ENCODE measurements at regions not wholly inside any gene's neighbourhood (a gene's known extent, or its start where the extent isn't known, plus 50 kb on each side); places are given as distances from the start of the nearest gene placed in this dataset.

DNA sequence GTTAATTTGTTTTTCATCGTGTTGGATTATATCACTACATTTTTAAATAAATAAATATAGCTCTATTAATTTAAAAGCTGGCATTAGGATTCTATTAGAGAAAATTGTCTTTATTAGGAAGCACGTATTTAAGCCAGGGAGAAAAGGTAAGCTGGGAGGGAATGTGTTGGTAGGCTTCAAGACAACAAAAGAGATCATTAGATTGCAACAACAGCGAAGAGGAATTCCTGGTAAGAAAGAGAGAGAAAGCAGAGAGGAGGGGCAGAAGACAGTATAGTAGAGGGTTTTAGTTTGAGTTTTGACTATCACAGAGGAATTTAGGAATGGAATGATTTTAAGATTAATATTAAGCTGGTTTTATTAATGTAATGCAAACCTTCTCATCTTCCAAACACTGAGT is 613.6 kb upstream of the USP15 start:
- Mint-ChIP-seq H3K9me3 (peaks cover 4% of the 10 kb centered on the region), H3K36me3 (ENCODE audit: low read depth) (no peaks in the 10 kb centered on the region), H3K4me1 (no peaks in the 10 kb centered on the region), H3K4me3 (no peak overlapping the region), H3K27me3 (no peaks in the 10 kb centered on the region), H3K27ac (no peak overlapping the region)
- ATAC-seq (replicated peaks): no peak

DNA sequence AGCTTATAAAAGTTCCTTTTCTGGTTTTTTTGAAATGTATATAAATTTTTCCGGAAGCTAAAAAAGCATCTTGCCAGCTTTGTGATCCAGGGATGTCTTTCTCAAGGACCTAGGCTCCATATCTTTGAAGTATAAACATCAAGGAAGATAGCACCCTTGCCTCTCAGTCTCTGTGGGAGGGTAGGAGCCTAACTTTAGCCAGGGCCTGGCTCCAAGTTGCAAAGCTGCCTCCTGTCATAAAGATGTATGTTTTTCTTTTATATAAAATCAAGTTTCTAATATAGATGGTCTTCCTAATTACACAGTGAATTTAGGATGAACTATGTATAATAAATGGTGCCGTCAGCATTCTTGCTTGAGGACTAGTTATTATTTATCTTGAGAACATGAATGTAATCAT is 612.6 kb upstream of the USP15 start:
- H3K4me1 Mint-ChIP-seq: no peaks in the 10 kb centered on the region
- no peak overlapping the region for H3K27ac Mint-ChIP-seq
- peaks cover 4% of the 10 kb centered on the region for H3K9me3 Mint-ChIP-seq
- H3K4me3 Mint-ChIP-seq: no peak overlapping the region
- no peak for ATAC-seq (replicated peaks)
- H3K27me3 Mint-ChIP-seq: no peaks in the 10 kb centered on the region
- no peaks in the 10 kb centered on the region for H3K36me3 Mint-ChIP-seq (ENCODE audit: low read depth)

DNA sequence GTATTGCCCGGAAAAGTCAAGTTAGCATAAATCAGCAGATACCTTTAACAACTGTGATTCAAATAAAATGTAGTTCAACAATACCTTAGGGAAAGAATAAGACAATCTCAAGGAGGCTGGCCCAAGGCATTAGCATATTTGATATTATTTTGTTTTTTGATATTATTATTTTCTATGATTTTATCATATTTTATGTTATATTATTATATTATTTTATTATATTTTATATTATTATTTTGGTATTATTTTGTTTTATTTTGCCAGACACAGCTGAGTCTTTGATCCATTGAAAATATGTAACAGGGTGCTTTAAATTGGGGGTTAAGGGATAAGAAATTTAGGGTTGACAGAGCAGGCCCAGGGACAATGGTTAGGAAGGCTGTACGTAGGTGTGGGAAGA is 607.9 kb upstream of the USP15 start:
- H3K4me3 Mint-ChIP-seq: no peak overlapping the region

DNA sequence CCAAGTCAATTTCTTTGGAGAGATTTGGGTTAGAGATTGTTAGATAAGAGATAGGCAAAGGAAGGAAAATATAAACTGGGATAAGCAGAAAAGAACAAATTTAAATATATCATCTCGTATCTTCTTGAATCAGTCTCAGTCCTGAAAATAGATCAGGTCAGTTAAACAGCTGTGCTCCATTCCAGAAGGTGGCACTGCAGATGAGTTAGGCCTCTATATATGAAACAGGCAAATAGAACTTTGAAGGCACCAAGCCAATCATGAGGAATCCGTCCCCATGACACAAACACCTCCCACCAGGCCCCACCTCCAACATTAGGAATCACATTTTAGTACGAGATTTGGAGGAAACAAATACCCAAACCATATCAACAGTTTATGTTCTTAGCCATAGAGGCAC is 605.5 kb upstream of the USP15 start:
- no peaks in the 10 kb centered on the region for H3K36me3 Mint-ChIP-seq (ENCODE audit: low read depth)
- no peaks in the 10 kb centered on the region for H3K4me1 Mint-ChIP-seq
- H3K9me3 Mint-ChIP-seq: peaks cover 11% of the 10 kb centered on the region
- H3K27me3 Mint-ChIP-seq: no peaks in the 10 kb centered on the region
- ATAC-seq (replicated peaks): no peak
- no peak overlapping the region for H3K4me3 Mint-ChIP-seq
- H3K27ac Mint-ChIP-seq: no peak overlapping the region

More for the DNA sequence above, 607.9 kb upstream of the USP15 start:
- H3K27ac Mint-ChIP-seq: no peak overlapping the region
- no peak for ATAC-seq (replicated peaks)
- H3K36me3 Mint-ChIP-seq (ENCODE audit: low read depth): no peaks in the 10 kb centered on the region
- peaks cover 7% of the 10 kb centered on the region for H3K9me3 Mint-ChIP-seq
- no peaks in the 10 kb centered on the region for H3K4me1 Mint-ChIP-seq
- no peaks in the 10 kb centered on the region for H3K27me3 Mint-ChIP-seq

DNA sequence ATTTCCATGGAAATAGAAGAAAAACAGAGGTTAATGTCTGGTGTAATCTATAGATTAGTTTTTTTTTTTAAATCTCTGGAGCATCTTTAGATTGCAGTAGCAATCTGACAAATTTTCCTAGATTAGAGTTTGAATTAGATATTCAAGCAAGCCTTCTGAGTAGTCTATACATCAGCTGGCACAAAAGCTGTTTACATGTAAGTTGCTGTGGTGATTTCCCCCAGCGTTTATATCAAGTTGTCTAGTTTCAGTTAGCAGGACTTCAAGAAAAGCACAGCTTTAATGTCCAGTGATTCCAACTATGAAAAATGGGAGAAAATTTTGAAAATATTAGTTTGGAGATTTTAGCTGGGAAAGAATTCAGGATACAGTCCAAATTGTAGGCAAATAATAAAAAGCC is 605.0 kb upstream of the USP15 start:
- peaks cover 15% of the 10 kb centered on the region for H3K9me3 Mint-ChIP-seq
- no peaks in the 10 kb centered on the region for H3K27me3 Mint-ChIP-seq
- H3K4me3 Mint-ChIP-seq: no peak overlapping the region
- H3K27ac Mint-ChIP-seq: no peak overlapping the region
- H3K36me3 Mint-ChIP-seq (ENCODE audit: low read depth): no peaks in the 10 kb centered on the region
- no peaks in the 10 kb centered on the region for H3K4me1 Mint-ChIP-seq
- no peak for ATAC-seq (replicated peaks)

DNA sequence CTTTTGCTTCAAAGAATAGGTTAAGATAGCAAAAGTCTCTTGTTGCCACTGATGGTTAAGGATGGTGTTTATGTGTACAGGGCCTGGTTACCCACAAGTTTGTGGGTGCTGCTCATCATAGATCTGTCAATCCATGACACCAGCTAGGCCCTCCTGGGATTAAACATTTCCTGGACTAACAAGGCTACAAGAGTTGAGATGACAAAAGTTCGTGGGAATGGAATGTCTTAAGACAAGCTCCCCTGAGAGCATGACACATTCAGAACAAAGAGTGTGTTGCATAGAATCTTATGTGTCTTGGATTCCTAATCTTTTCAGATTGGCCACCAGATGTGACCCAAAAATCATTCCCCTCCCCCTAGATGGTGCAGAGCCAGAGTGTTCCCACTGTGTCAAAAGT is 592.5 kb upstream of the USP15 start:
- ATAC-seq (replicated peaks): no peak
- Mint-ChIP-seq H3K27me3 (no peaks in the 10 kb centered on the region), H3K27ac (no peak overlapping the region)

DNA sequence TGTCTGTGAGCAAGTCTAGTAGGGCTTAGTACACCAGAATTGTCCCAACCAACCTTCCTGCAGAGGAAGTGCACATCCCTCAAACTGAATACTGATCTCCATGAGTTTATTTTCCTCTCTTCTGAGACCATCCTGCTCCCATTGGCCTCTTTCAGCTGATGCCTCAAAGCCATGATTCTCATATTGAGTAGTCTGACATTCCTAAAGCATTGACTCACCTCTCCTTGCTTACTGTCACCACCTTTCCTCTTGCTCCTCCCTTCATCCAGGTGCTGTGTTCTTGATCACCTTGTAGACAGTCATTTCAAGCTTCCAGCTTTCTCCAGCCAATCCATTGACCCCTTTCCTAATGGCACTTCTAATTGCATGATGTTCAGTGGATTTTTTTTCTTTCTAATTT is 583.7 kb upstream of the USP15 start:
- Mint-ChIP-seq H3K4me3 (no peak overlapping the region), H3K4me1 (no peaks in the 10 kb centered on the region), H3K27ac (no peak overlapping the region), H3K36me3 (ENCODE audit: low read depth) (no peaks in the 10 kb centered on the region), H3K27me3 (no peaks in the 10 kb centered on the region), H3K9me3 (peaks cover 13% of the 10 kb centered on the region)
- no peak for ATAC-seq (replicated peaks)

More for the DNA sequence above, 592.5 kb upstream of the USP15 start:
- Mint-ChIP-seq H3K4me3 (no peak overlapping the region), H3K4me1 (no peaks in the 10 kb centered on the region), H3K36me3 (ENCODE audit: low read depth) (no peaks in the 10 kb centered on the region), H3K9me3 (peaks cover 14% of the 10 kb centered on the region)

DNA sequence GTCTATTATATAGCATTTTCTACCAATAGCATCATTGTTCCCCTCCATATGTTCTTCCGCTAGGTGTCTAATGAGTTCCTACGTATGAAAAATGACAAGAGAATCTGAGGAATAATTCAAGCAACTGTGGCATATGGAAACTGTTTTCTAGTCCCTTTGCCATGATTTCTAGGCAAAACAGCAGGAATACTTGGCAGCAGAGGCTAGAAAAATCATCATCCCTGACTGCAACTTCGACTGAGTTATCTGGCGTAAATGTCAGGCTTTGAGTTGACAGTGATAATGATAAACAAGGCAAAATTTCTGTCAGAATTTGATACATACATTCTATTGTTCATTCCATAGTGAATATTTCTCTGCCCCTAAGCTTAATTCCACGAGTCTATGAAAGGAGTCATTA is 572.8 kb upstream of the USP15 start:
- ATAC-seq (replicated peaks): no peak
- Mint-ChIP-seq H3K36me3 (ENCODE audit: low read depth) (no peaks in the 10 kb centered on the region), H3K27ac (no peak overlapping the region)

DNA sequence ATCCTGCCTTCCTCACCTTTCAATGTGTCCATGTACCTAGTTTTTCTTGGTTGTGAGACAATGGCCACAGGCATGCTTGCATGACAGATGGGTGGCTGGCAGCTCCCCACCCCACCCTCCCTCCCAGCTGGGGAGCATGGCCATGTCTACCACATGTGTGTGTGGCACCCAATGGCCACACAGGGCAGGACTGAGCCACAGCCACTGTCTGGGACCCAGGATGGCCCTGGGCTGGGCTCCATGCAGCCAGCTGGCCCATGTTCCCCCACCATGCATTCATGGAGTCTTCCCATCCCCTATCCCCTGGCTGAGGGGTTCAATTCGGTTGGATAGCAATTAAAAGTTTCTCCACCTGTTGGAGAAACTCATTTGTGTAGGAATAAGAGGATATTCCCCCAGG is 566.0 kb upstream of the USP15 start:
- Mint-ChIP-seq H3K36me3 (ENCODE audit: low read depth) (no peaks in the 10 kb centered on the region), H3K27ac (no peak overlapping the region), H3K4me3 (no peak overlapping the region), H3K27me3 (no peaks in the 10 kb centered on the region), H3K9me3 (peaks cover 4% of the 10 kb centered on the region), H3K4me1 (no peaks in the 10 kb centered on the region)
- no peak for ATAC-seq (replicated peaks)

More for the DNA sequence above, 572.8 kb upstream of the USP15 start:
- no peaks in the 10 kb centered on the region for H3K27me3 Mint-ChIP-seq
- peaks cover 5% of the 10 kb centered on the region for H3K9me3 Mint-ChIP-seq
- no peak overlapping the region for H3K4me3 Mint-ChIP-seq
- no peaks in the 10 kb centered on the region for H3K4me1 Mint-ChIP-seq

DNA sequence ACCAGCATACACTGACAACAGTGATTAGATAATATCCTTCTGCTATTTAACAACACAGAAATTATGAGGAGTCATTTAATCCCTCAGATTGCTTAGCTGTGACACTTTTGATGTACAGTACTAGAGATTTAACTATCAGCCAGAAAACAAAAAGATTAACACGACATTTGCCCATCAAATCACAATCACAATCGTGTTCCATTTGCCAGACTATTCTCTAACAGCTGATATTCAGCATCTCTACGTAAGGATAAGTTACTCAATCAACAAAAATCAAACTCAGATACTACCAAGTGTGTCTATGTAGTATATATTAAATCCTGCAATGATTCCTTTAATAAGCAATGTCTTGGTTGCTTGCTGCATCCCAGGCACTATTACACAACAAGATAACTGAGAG is 558.7 kb upstream of the USP15 start:
- Mint-ChIP-seq H3K4me1 (no peaks in the 10 kb centered on the region), H3K27ac (no peak overlapping the region), H3K27me3 (no peaks in the 10 kb centered on the region), H3K9me3 (peaks cover 3% of the 10 kb centered on the region), H3K36me3 (ENCODE audit: low read depth) (no peaks in the 10 kb centered on the region), H3K4me3 (no peak overlapping the region)
- ATAC-seq (replicated peaks): no peak

DNA sequence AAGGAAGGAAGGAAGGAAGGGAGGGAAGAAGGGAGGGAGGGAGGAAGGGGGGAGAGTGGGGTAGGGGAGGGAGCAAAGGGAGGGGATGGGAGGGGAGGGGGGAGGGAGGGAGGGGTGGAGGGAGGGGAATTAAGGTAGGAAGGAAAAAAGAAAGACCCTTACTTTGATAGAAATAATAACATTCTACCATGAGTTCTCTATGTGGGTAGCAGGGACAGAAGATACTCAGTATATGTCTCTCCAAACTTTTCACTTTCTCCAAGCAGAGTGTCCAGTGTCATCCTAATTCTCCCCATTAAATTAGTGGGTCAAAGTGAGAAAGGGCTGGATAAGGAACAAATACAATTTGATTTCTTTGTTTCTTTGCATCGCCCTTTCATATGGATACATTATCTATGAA is 553.4 kb upstream of the USP15 start:
- Mint-ChIP-seq H3K27me3 (no peaks in the 10 kb centered on the region), H3K4me1 (no peaks in the 10 kb centered on the region), H3K9me3 (peaks cover 2% of the 10 kb centered on the region), H3K4me3 (no peak overlapping the region), H3K27ac (no peak overlapping the region), H3K36me3 (ENCODE audit: low read depth) (no peaks in the 10 kb centered on the region)
- no peak for ATAC-seq (replicated peaks)

DNA sequence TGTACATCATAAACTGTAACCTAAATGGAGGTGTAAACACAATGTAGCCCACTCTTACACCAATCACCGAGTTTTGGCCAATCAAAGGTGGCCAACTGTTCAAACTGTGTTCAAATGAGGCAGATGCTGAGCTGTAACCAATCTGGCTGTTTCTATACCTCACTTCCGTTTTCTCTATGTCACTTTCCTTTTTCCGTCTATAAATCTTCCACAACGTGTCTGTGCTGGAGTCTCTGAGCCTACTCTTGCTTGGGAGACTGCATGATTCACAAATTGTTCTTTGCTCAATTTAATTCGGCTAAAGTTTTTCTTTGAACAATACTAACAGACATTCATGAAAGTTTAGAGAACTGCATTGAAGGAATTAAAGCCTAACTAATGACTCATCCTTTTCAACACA is 547.1 kb upstream of the USP15 start:
- H3K4me3 Mint-ChIP-seq: no peak overlapping the region
- no peak overlapping the region for H3K27ac Mint-ChIP-seq
- no peak for ATAC-seq (replicated peaks)
- peaks cover 5% of the 10 kb centered on the region for H3K9me3 Mint-ChIP-seq
- H3K4me1 Mint-ChIP-seq: no peaks in the 10 kb centered on the region
- no peaks in the 10 kb centered on the region for H3K36me3 Mint-ChIP-seq (ENCODE audit: low read depth)
- H3K27me3 Mint-ChIP-seq: no peaks in the 10 kb centered on the region

DNA sequence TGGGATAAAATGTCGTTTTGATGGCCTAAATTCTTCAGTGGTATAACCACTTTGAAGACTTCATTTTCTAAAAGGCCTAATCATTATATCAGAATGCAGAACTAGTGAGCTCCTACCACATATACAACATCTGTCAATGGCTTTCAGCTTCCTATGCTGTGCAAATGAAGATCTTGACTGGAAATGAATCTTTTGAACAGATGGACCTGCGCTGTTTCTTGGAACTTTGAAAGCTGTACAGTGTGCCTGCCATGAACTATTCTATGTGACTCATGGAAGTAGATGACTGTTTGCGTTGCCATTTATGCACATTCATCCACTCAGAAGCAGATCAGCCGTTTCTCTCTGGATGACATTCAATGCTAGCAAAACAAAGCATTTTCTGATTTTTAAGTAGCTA is 542.2 kb upstream of the USP15 start:
- H3K9me3 Mint-ChIP-seq: peaks cover 9% of the 10 kb centered on the region
- no peak overlapping the region for H3K27ac Mint-ChIP-seq
- ATAC-seq (replicated peaks): no peak
- no peaks in the 10 kb centered on the region for H3K27me3 Mint-ChIP-seq
- no peaks in the 10 kb centered on the region for H3K36me3 Mint-ChIP-seq (ENCODE audit: low read depth)
- no peak overlapping the region for H3K4me3 Mint-ChIP-seq
- H3K4me1 Mint-ChIP-seq: no peaks in the 10 kb centered on the region

DNA sequence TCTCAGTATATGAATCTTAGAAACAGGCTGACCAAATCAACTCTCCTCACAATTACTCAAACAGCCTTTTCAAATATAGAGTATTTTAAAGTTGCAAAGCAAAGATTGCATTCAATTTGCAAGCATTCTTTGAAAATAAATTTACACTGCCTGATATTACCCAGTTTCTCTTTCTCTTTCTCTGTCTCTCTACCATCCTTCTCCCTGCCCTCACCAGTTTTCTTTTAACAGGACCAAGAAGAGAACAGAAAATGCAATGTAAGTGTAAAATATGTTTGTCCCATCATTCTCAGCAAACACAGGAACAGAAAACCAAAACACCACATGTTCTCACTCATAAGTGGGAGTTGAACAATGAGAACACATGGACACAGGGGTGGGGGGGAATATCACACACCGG is 520.3 kb upstream of the USP15 start:
- Mint-ChIP-seq H3K36me3 (ENCODE audit: low read depth) (no peaks in the 10 kb centered on the region), H3K4me3 (no peak overlapping the region), H3K9me3 (peaks cover 15% of the 10 kb centered on the region), H3K27ac (no peak overlapping the region), H3K27me3 (no peaks in the 10 kb centered on the region), H3K4me1 (no peaks in the 10 kb centered on the region)
- ATAC-seq (replicated peaks): no peak

DNA sequence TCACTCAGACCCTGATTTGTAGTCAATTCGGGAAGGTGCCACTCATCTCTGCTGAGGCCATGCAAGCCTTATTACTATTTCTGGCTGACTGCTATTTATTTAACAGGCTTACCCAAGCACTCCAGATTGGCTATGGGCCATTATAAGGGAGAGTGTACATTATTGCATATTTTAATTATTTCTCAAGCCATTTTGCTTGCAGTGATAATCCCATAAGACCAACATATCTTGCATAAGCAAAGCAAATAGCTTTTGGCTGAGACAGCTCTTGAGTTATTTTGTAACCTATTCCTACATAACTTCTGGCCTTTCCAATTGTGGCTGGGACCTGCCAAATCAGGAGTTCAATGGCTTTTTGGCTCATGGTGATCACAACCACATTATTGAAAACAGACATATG is 509.6 kb upstream of the USP15 start:
- no peaks in the 10 kb centered on the region for H3K27me3 Mint-ChIP-seq
- H3K9me3 Mint-ChIP-seq: peaks cover 8% of the 10 kb centered on the region
- no peak overlapping the region for H3K27ac Mint-ChIP-seq
- ATAC-seq (replicated peaks): no peak
- no peaks in the 10 kb centered on the region for H3K4me1 Mint-ChIP-seq
- no peaks in the 10 kb centered on the region for H3K36me3 Mint-ChIP-seq (ENCODE audit: low read depth)
- no peak overlapping the region for H3K4me3 Mint-ChIP-seq

DNA sequence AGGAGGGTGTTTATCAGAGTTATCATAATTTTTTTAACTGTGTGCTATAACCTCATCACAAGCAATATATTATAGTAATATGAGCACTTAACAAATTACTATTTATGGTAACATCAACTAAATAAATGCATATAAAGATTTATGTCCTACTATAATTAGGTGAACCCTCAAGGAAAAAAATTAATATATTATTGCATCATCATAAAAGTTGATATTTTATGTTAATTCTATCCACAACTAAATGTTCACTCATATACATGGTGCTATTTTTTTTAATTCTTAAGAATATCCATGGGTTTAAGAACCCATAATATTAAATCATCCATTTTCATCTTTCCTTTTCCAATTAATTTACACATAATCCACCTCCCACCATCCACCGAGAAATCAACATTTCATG is 506.0 kb upstream of the USP15 start:
- ATAC-seq (replicated peaks): no peak
- H3K36me3 Mint-ChIP-seq (ENCODE audit: low read depth): no peaks in the 10 kb centered on the region
- no peaks in the 10 kb centered on the region for H3K4me1 Mint-ChIP-seq
- H3K27me3 Mint-ChIP-seq: no peaks in the 10 kb centered on the region
- no peak overlapping the region for H3K4me3 Mint-ChIP-seq
- no peaks in the 10 kb centered on the region for H3K9me3 Mint-ChIP-seq
- H3K27ac Mint-ChIP-seq: no peak overlapping the region

Measured in activated T-helper 17 cell treated with anti-CD3 and anti-CD28 coated beads, Interleukin-2, amount 50 U/mL, for 72 hours (primary cell).